WTC11 (cell line): ENCODE measurements at regions not wholly inside any gene's neighbourhood (a gene's known extent, or its start where the extent isn't known, plus 50 kb on each side); places are given as distances from the start of the nearest gene placed in this dataset.

Experiments used
- ATF2 ChIP-seq: sonication (generic); formaldehyde crosslinking; IDR thresholded peaks from 2 replicates; pipeline ENCODE4 v1.8.1; 2022; ENCODE audit warnings: low read depth, missing genetic modification reagents, borderline replicate concordance
- CTCF ChIP-seq: fragments of 200-600 bp; IDR thresholded peaks from 2 replicates; pipeline ENCODE4 v1.8.0; 2022; ENCODE audit warnings: antibody characterized with exemption
- ESRRA ChIP-seq: sonication (generic); formaldehyde crosslinking; IDR thresholded peaks from 2 replicates; pipeline ENCODE4 v1.8.1; 2022; ENCODE audit warnings: mild to moderate bottlenecking, missing genetic modification reagents, borderline replicate concordance
- JUN ChIP-seq: sonication (generic); formaldehyde crosslinking; IDR thresholded peaks from 2 replicates; pipeline ENCODE4 v1.8.0; 2023; ENCODE audit warnings: mild to moderate bottlenecking, missing genetic modification reagents
- NR1H2 ChIP-seq: sonication (generic); formaldehyde crosslinking; IDR thresholded peaks from 2 replicates; pipeline ENCODE4 v1.9.0; 2021; ENCODE audit warnings: mild to moderate bottlenecking, moderate library complexity, missing genetic modification reagents
- SMAD4 ChIP-seq: sonication (generic); formaldehyde crosslinking; IDR thresholded peaks from 2 replicates; pipeline ENCODE4 v1.8.0; 2022; ENCODE audit warnings: mild to moderate bottlenecking, missing genetic modification reagents
- TEAD4 ChIP-seq: sonication (generic); formaldehyde crosslinking; IDR thresholded peaks from 2 replicates; pipeline ENCODE4 v1.8.0; 2022; ENCODE audit warnings: mild to moderate bottlenecking, missing genetic modification reagents
- ZNF138 ChIP-seq: sonication (generic); formaldehyde crosslinking; conservative IDR thresholded peaks from 2 replicates; pipeline ENCODE4 v1.8.1; 2022; ENCODE audit warnings: mild to moderate bottlenecking, moderate library complexity, missing genetic modification reagents

GRCh38 chr18:28723506-28723905 lies 546.6 kb upstream of the CDH2 start:
- TF ChIP-seq SMAD4 (CRISPR knock-in tag): no peak
- no peak for TF ChIP-seq NR1H2 (CRISPR knock-in tag)
- no peak for TF ChIP-seq ZNF138 (CRISPR knock-in tag)
- no peak for TF ChIP-seq CTCF
- TF ChIP-seq ATF2: no peak
- TF ChIP-seq ESRRA (CRISPR knock-in tag): no peak
- TF ChIP-seq TEAD4 (CRISPR knock-in tag): no peak
- TF ChIP-seq JUN: no peak
